Neutrophil (primary cell): ENCODE measurements at regions not wholly inside any gene's neighbourhood (a gene's known extent, or its start where the extent isn't known, plus 50 kb on each side); places are given as distances from the start of the nearest gene placed in this dataset.

Source experiments
- H3K27ac ChIP-seq: fragments of 200-600 bp; sonication (generic); 2 replicates; pipeline ENCODE4 v1.5.1; 2016; ENCODE audit warnings: mild to moderate bottlenecking, moderate library complexity
- H3K27me3 ChIP-seq: fragments of 200-600 bp; sonication (generic); 2 replicates; pipeline ENCODE4 v1.6.0; 2016; ENCODE audit warnings: mild to moderate bottlenecking
- H3K36me3 ChIP-seq: fragments of 200-600 bp; sonication (generic); 2 replicates; pipeline ENCODE4 v1.5.1; 2017
- H3K4me1 ChIP-seq, 2 experiments: fragments of 200-600 bp in 1 of 2; sonication (generic) in 1 of 2; 1 replicate in 1 of 2; 2 replicates in 1 of 2; pipeline versions ENCODE4 v1.5.1 to v1.6.1; 2013 to 2016; ENCODE audit warnings: low read depth in 1 of 2, low read length in 1 of 2, mild to moderate bottlenecking in 1 of 2, moderate library complexity in 1 of 2; ENCODE audit not compliant: control insufficient read depth in 1 of 2, insufficient read depth in 1 of 2
- H3K4me3 ChIP-seq, 2 experiments: fragments of 200-600 bp in 1 of 2; sonication (generic) in 1 of 2; 1 replicate in 1 of 2; 2 replicates in 1 of 2; pipeline ENCODE4 v1.5.1; 2013 to 2016; ENCODE audit warnings: low read depth in 1 of 2, low read length in 1 of 2, mild to moderate bottlenecking in 1 of 2, moderate library complexity in 1 of 2
- H3K9me3 ChIP-seq: fragments of 200-600 bp; sonication (generic); 2 replicates; pipeline ENCODE4 v1.5.1; 2016
- TF ChIP-seq, protein P1 (sequence below): fragments of 200-600 bp; sonication (generic); IDR thresholded peaks from 2 replicates; pipeline ENCODE4 v1.5.1; 2016; ENCODE audit warnings: antibody characterized with exemption

GRCh38 chr4:120636120-120636630, 286.4 kb downstream of the PRDM5 start:
- no peaks in the 10 kb centered on the region for H3K27me3 ChIP-seq
- H3K4me3 ChIP-seq, result no peak overlapping the region
- H3K4me1 ChIP-seq, result no peaks in the 10 kb centered on the region
- TF ChIP-seq, protein P1, sequence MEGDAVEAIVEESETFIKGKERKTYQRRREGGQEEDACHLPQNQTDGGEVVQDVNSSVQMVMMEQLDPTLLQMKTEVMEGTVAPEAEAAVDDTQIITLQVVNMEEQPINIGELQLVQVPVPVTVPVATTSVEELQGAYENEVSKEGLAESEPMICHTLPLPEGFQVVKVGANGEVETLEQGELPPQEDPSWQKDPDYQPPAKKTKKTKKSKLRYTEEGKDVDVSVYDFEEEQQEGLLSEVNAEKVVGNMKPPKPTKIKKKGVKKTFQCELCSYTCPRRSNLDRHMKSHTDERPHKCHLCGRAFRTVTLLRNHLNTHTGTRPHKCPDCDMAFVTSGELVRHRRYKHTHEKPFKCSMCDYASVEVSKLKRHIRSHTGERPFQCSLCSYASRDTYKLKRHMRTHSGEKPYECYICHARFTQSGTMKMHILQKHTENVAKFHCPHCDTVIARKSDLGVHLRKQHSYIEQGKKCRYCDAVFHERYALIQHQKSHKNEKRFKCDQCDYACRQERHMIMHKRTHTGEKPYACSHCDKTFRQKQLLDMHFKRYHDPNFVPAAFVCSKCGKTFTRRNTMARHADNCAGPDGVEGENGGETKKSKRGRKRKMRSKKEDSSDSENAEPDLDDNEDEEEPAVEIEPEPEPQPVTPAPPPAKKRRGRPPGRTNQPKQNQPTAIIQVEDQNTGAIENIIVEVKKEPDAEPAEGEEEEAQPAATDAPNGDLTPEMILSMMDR, result no peak
- H3K27ac ChIP-seq, result no peak overlapping the region
- no peaks in the 10 kb centered on the region for H3K9me3 ChIP-seq
- no peaks in the 10 kb centered on the region for H3K36me3 ChIP-seq

DNA sequence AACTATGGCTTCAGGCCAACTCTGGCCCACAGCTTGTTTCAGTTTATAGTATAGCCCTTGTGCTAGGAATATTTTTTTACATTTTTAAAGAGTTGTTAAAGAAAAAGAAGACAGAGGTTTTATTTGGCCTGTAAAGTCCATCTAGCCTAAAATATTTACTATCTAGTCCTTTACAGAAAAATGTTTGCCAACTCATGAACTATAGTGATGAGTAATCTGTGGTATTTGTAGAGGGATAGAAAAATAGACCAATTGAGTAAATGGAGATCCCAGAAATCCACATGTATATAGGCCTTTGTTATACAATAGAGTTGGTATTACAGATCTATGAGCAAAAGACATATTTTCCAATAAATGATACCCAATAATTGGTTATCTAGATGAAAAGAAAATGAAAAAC, 288.7 kb downstream of the PRDM5 start:
- no peaks in the 10 kb centered on the region for H3K4me1 ChIP-seq
- TF ChIP-seq, protein P1, result no peak
- no peak overlapping the region for H3K4me3 ChIP-seq
- H3K36me3 ChIP-seq, result no peaks in the 10 kb centered on the region
- no peaks in the 10 kb centered on the region for H3K27me3 ChIP-seq
- H3K9me3 ChIP-seq, result no peaks in the 10 kb centered on the region
- no peak overlapping the region for H3K27ac ChIP-seq

GRCh38 chr4:120630427-120630826, 292.1 kb downstream of the PRDM5 start:
- Histone ChIP-seq H3K27me3 (no peaks in the 10 kb centered on the region), H3K9me3 (no peaks in the 10 kb centered on the region)

GRCh38 chr4:120629546-120630108, 292.9 kb downstream of the PRDM5 start:
- H3K36me3 ChIP-seq, result no peaks in the 10 kb centered on the region
- H3K4me1 ChIP-seq, result no peaks in the 10 kb centered on the region
- TF ChIP-seq, protein P1, result no peak
- no peaks in the 10 kb centered on the region for H3K27me3 ChIP-seq
- H3K9me3 ChIP-seq, result no peaks in the 10 kb centered on the region
- H3K27ac ChIP-seq, result no peak overlapping the region
- H3K4me3 ChIP-seq, result no peak overlapping the region

More at GRCh38 chr4:120630427-120630826, 292.1 kb downstream of the PRDM5 start:
- Histone ChIP-seq H3K4me3 (no peak overlapping the region), H3K36me3 (no peaks in the 10 kb centered on the region), H3K27ac (no peak overlapping the region), H3K4me1 (no peaks in the 10 kb centered on the region)
- TF ChIP-seq, protein P1, result no peak

GRCh38 chr4:120622601-120623000, 299.9 kb downstream of the PRDM5 start:
- TF ChIP-seq, protein P1, result no peak
- Histone ChIP-seq H3K36me3 (no peaks in the 10 kb centered on the region), H3K9me3 (no peaks in the 10 kb centered on the region), H3K27me3 (no peaks in the 10 kb centered on the region), H3K27ac (no peak overlapping the region), H3K4me3 (no peak overlapping the region), H3K4me1 (no peaks in the 10 kb centered on the region)
